NOMO-1 treated with dmso at 0.1 percent for 144 hours (cell line): ENCODE measurements at regions not wholly inside any gene's neighbourhood (a gene's known extent, or its start where the extent isn't known, plus 50 kb on each side); places are given as distances from the start of the nearest gene placed in this dataset.

Experiments
- DNase-seq: peaks from one replicate; lab custom pipeline; 2025; ENCODE audit not compliant: unreplicated experiment; lab: John Stamatoyannopoulos, UW

GRCh38 chr2:234679741-234680687 lies 183.1 kb upstream of the ARL4C start:
- no peak for DNase-seq

- no peak for DNase-seq
These were observed 182.4 kb upstream of the ARL4C start for GRCh38 chr2:234679301-234679740.

GRCh38 chr2:234678711-234679110 lies 181.8 kb upstream of the ARL4C start:
- no peak for DNase-seq

- no peak for DNase-seq
These were observed 181.1 kb upstream of the ARL4C start for GRCh38 chr2:234677758-234678538.

GRCh38 chr2:234676783-234677450 lies 180.0 kb upstream of the ARL4C start:
- no peak for DNase-seq

GRCh38 chr2:234676109-234676782 lies 179.4 kb upstream of the ARL4C start:
- no peak for DNase-seq

- DNase-seq = no peak
These were observed 177.9 kb upstream of the ARL4C start for GRCh38 chr2:234674781-234675201.

- DNase-seq = no peak
These were observed 177.3 kb upstream of the ARL4C start for GRCh38 chr2:234673961-234674759.

- DNase-seq = no peak
These were observed 176.6 kb upstream of the ARL4C start for GRCh38 chr2:234673501-234673900.

- DNase-seq = no peak
These were observed 175.7 kb upstream of the ARL4C start for GRCh38 chr2:234672498-234673150.

- DNase-seq = no peak
These were observed 174.8 kb upstream of the ARL4C start for GRCh38 chr2:234671716-234672115.

- no peak for DNase-seq
These were observed 174.3 kb upstream of the ARL4C start for GRCh38 chr2:234671231-234671630.

GRCh38 chr2:234670806-234671205 lies 173.9 kb upstream of the ARL4C start:
- no peak for DNase-seq

- no peak for DNase-seq
These were observed 173.2 kb upstream of the ARL4C start for GRCh38 chr2:234670052-234670451.

- DNase-seq = no peak
These were observed 172.7 kb upstream of the ARL4C start for GRCh38 chr2:234669621-234670020.

GRCh38 chr2:234669001-234669400 lies 172.1 kb upstream of the ARL4C start:
- no peak for DNase-seq

- no peak for DNase-seq
These were observed 170.0 kb upstream of the ARL4C start for GRCh38 chr2:234666911-234667310.

- no peak for DNase-seq
These were observed 168.4 kb upstream of the ARL4C start for GRCh38 chr2:234665304-234665703.

GRCh38 chr2:234661849-234662248 lies 165.0 kb upstream of the ARL4C start:
- no peak for DNase-seq
